ENCODE measurements at regions not wholly inside any gene's neighbourhood (a gene's known extent, or its start where the extent isn't known, plus 50 kb on each side); places are given as distances from the start of the nearest gene placed in this dataset.

DNA sequence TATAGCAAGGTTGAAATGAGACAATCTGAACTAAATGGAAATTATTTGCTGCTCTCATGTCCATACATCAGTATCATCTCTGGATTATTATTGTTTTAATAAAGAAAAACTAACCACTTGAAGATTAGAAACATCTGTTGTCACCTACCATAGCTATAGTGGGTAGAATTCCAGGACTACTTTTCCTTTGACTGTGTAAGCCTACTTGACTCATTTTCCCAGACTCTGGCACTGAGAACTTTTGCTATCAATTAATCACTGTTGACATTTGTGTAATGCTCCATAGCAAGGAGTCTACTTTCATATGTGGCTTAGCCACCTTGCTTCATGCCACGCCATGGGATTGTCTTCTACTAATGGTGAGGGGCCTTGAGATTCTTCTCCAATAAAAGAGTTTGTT lies 59.9 kb upstream of the ARRDC3 start:
- no peaks in the 10 kb centered on the region for H3K9me3 ChIP-seq (replicated peaks)
- H3K27me3 ChIP-seq (replicated peaks): no peaks in the 10 kb centered on the region
- no peak for DNase-seq (ENCODE audit: low read depth in 1 of 2, low spot score in 2 of 2)
- no peaks in the 10 kb centered on the region for H3K36me3 ChIP-seq
- H3K27ac ChIP-seq: no peak overlapping the region
- no peak overlapping the region for H3K4me3 ChIP-seq
- H3K4me1 ChIP-seq (replicated peaks): no peaks in the 10 kb centered on the region

DNA sequence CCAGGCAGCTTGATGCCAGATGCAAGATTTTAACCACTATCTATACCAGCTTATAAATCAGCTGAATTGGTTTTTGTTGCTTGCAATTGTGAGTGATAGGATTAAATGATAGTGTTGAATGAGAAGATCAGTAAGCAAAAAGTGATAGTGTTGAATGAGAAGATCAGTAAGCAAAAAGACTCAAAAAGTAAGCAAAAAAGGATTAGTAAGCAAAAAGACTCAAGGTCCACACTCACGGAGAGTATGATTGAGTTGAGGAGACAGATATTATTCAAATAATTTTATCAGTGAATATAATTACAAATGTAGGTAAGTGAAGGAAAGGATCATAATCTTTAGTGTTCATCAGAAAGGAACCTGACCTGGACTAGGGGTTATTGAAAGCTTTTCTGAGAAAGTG lies 58.0 kb upstream of the ARRDC3 start:
- H3K4me3 ChIP-seq: no peak overlapping the region

GRCh38 chr5:91438871-91439270 lies 55.8 kb upstream of the ARRDC3 start:
- H3K4me1 ChIP-seq (replicated peaks): no peaks in the 10 kb centered on the region
- DNase-seq (ENCODE audit: low read depth in 1 of 2, low spot score in 2 of 2): no peak
- no peak overlapping the region for H3K27ac ChIP-seq
- H3K9me3 ChIP-seq (replicated peaks): no peaks in the 10 kb centered on the region
- H3K4me3 ChIP-seq: no peak overlapping the region
- no peaks in the 10 kb centered on the region for H3K36me3 ChIP-seq
- no peaks in the 10 kb centered on the region for H3K27me3 ChIP-seq (replicated peaks)

More for the DNA sequence above, 58.0 kb upstream of the ARRDC3 start:
- H3K27me3 ChIP-seq (replicated peaks): no peaks in the 10 kb centered on the region
- no peaks in the 10 kb centered on the region for H3K9me3 ChIP-seq (replicated peaks)
- DNase-seq (ENCODE audit: low read depth in 1 of 2, low spot score in 2 of 2): no peak
- no peak overlapping the region for H3K27ac ChIP-seq
- H3K36me3 ChIP-seq: no peaks in the 10 kb centered on the region
- H3K4me1 ChIP-seq (replicated peaks): no peaks in the 10 kb centered on the region

- Histone ChIP-seq H3K9me3 (replicated peaks) (no peaks in the 10 kb centered on the region), H3K4me1 (replicated peaks) (no peaks in the 10 kb centered on the region), H3K4me3 (no peak overlapping the region), H3K27ac (no peak overlapping the region), H3K27me3 (replicated peaks) (no peaks in the 10 kb centered on the region), H3K36me3 (no peaks in the 10 kb centered on the region)
- no peak for DNase-seq (ENCODE audit: low read depth in 1 of 2, low spot score in 2 of 2)
These were observed 53.1 kb upstream of the ARRDC3 start for GRCh38 chr5:91436241-91436640.

GRCh38 chr5:91434348-91434747 lies 51.2 kb upstream of the ARRDC3 start:
- Histone ChIP-seq H3K9me3 (replicated peaks) (no peaks in the 10 kb centered on the region), H3K36me3 (no peaks in the 10 kb centered on the region), H3K4me3 (no peak overlapping the region), H3K27ac (no peak overlapping the region), H3K4me1 (replicated peaks) (no peaks in the 10 kb centered on the region), H3K27me3 (replicated peaks) (no peaks in the 10 kb centered on the region)
- no peak for DNase-seq (ENCODE audit: low read depth in 1 of 2, low spot score in 2 of 2)

DNA sequence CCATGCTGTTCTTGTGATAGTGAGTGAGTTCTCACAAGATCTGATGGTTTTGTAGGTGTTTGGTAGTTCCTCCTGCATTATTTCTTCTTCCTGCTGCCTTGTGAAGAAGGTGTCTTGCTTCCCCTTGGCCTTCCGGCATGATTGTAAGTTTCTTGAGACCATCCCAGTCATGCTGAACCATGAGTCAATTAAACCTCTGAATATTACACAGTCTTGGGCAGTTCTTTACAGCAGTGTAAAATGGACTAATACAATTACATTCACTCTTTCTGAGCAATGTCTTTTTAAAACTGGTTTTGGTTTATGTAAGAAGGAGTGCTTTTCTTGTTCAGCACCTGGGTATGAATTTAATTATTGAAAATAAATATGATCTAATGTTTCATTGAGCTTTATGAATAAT lies 50.7 kb upstream of the ARRDC3 start:
- Histone ChIP-seq H3K36me3 (no peaks in the 10 kb centered on the region), H3K27me3 (replicated peaks) (no peaks in the 10 kb centered on the region), H3K9me3 (replicated peaks) (no peaks in the 10 kb centered on the region), H3K27ac (no peak overlapping the region), H3K4me3 (no peak overlapping the region), H3K4me1 (replicated peaks) (no peaks in the 10 kb centered on the region)
- DNase-seq (ENCODE audit: low read depth in 1 of 2, low spot score in 2 of 2): no peak
